ENCODE measurements at regions not wholly inside any gene's neighbourhood (a gene's known extent, or its start where the extent isn't known, plus 50 kb on each side); places are given as distances from the start of the nearest gene placed in this dataset.

DNA sequence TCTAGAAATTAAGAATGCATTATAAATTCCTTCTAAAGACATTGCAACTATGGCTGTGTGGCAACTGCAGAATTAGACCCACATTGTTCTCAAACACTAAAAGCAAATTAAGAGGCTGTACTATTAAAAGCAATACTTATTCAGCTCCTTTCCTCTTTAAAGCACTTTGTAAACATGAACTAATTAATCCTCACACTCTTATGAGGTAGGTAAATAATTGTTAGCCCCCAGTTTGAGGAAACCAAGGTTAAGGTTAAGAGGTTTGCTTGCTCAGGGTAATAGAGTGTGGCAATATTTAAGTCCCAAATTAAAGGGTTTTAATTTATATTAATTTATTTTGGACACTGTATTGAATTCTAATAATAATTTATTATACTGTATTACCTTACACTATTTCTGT, 553.8 kb downstream of the LRRIQ3 start:
- no peaks in the 10 kb centered on the region for H3K9me3 ChIP-seq (ENCODE audit: control insufficient read depth, insufficient read depth, low read length)
- no peak overlapping the region for H3K27ac ChIP-seq (ENCODE audit: low read depth, low read length)
- DNase-seq (ENCODE audit: low read depth, low spot score): no peak
- TF ChIP-seq, protein P1, sequence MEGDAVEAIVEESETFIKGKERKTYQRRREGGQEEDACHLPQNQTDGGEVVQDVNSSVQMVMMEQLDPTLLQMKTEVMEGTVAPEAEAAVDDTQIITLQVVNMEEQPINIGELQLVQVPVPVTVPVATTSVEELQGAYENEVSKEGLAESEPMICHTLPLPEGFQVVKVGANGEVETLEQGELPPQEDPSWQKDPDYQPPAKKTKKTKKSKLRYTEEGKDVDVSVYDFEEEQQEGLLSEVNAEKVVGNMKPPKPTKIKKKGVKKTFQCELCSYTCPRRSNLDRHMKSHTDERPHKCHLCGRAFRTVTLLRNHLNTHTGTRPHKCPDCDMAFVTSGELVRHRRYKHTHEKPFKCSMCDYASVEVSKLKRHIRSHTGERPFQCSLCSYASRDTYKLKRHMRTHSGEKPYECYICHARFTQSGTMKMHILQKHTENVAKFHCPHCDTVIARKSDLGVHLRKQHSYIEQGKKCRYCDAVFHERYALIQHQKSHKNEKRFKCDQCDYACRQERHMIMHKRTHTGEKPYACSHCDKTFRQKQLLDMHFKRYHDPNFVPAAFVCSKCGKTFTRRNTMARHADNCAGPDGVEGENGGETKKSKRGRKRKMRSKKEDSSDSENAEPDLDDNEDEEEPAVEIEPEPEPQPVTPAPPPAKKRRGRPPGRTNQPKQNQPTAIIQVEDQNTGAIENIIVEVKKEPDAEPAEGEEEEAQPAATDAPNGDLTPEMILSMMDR (IDR thresholded peaks at IDR 0.05; ENCODE audit: low read depth, low read length): no peak
- H3K27me3 ChIP-seq (ENCODE audit: control insufficient read depth, insufficient read depth, low read length): no peaks in the 10 kb centered on the region
- no peak overlapping the region for H3K4me3 ChIP-seq (ENCODE audit: low read depth, low read length)
- CTCF ChIA-PET: no interaction called here
- POLR2A ChIA-PET: no interaction called here

DNA sequence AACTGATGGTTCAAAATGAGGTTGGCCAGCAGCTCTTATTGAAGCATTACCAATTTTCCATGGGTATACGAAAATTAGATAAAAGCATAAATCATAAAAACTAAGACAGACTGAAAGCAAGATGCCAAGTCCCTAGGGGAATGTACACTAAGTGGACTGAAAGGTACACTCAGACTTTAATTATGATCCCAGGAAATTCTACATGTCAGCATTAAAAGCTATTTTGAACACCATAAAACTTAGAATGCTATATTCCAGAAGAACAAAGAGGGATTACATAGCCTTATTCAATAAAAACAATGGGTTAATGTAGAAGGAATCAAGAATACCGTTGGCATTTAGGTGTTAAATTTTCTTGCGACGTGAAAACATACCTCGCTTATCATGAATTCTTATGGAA, 558.5 kb downstream of the LRRIQ3 start:
- Histone ChIP-seq H3K27me3 (ENCODE audit: control insufficient read depth, insufficient read depth, low read length) (no peaks in the 10 kb centered on the region), H3K27ac (ENCODE audit: low read depth, low read length) (no peak overlapping the region), H3K9me3 (ENCODE audit: control insufficient read depth, insufficient read depth, low read length) (no peaks in the 10 kb centered on the region), H3K4me3 (ENCODE audit: low read depth, low read length) (no peak overlapping the region)
- ChIA-PET CTCF (no interaction called here), POLR2A (no interaction called here)
- TF ChIP-seq, protein P1 (IDR thresholded peaks at IDR 0.05; ENCODE audit: low read depth, low read length): no peak
- no peak for DNase-seq (ENCODE audit: low read depth, low spot score)

DNA sequence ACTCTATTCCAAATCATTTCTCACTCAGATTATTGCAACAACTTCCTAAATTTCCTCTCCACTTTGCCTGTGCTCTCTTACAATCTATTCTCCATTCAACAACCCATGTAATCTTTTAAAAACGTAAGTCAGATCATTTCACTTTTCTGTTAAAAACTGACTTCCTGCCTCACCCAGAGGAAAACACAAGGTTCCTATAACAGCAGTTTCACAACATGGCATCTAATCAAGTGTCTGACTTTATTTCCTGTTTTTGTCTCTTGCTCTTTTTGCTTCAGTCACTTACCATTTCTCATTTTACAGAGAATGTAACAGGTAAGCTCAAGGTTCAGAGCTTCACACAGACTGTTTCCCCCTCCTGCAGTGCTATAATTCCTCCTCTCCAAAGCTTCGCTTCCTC, 560.7 kb downstream of the LRRIQ3 start:
- no peak overlapping the region for H3K4me3 ChIP-seq (ENCODE audit: low read depth, low read length)
- TF ChIP-seq, protein P1 (IDR thresholded peaks at IDR 0.05; ENCODE audit: low read depth, low read length): no peak
- DNase-seq (ENCODE audit: low read depth, low spot score): no peak
- CTCF ChIA-PET: no interaction called here
- no peak overlapping the region for H3K27ac ChIP-seq (ENCODE audit: low read depth, low read length)
- POLR2A ChIA-PET: no interaction called here
- no peaks in the 10 kb centered on the region for H3K9me3 ChIP-seq (ENCODE audit: control insufficient read depth, insufficient read depth, low read length)
- H3K27me3 ChIP-seq (ENCODE audit: control insufficient read depth, insufficient read depth, low read length): no peaks in the 10 kb centered on the region

DNA sequence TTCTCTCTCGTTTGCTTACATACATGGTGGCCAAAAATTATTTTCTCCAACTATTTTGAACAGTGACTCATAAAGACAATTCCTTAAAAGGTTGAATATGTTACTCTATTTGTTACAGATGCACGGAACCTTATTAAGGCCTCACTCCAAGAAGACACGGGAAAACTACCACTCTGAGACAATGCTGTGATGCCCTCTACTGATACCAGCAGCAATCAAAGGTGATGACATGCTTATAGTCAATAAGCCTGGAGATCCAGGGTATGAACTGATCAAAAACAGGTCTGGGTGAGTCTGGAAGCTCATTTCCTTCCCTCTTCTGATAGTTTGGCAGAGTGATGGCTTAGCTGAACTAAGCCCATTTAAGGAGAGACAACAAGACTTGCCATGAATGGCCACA, 563.0 kb downstream of the LRRIQ3 start:
- Histone ChIP-seq H3K9me3 (ENCODE audit: control insufficient read depth, insufficient read depth, low read length) (no peaks in the 10 kb centered on the region), H3K27me3 (ENCODE audit: control insufficient read depth, insufficient read depth, low read length) (no peaks in the 10 kb centered on the region), H3K4me3 (ENCODE audit: low read depth, low read length) (no peak overlapping the region), H3K27ac (ENCODE audit: low read depth, low read length) (no peak overlapping the region)
- TF ChIP-seq, protein P1 (IDR thresholded peaks at IDR 0.05; ENCODE audit: low read depth, low read length): no peak
- ChIA-PET CTCF (no interaction called here), POLR2A (no interaction called here)
- no peak for DNase-seq (ENCODE audit: low read depth, low spot score)

DNA sequence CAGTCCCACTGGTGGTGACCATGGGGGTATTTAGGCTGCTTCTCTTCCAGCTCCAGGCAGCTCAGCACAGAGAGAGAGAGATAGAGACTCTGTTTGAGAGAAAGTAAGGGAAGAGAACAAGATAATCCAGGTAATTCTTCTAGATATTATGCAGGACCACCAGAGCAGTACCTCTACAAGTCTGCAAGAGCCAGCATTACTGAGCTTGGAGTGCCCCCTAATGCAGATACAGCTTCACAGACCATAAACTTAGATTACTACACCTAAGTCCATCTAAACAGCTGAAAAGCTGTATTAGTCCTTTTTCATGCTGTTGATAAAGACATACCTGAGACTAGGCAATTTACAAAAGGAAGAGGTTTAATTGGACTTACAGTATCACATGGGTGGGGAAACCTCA, 570.3 kb downstream of the LRRIQ3 start:
- TF ChIP-seq, protein P1 (IDR thresholded peaks at IDR 0.05; ENCODE audit: low read depth, low read length): no peak
- peaks cover 13% of the 10 kb centered on the region; the same call in 1 of the 2 replicates for H3K9me3 ChIP-seq (ENCODE audit: control insufficient read depth, insufficient read depth, low read length)
- no peak overlapping the region for H3K27ac ChIP-seq (ENCODE audit: low read depth, low read length)
- DNase-seq (ENCODE audit: low read depth, low spot score): no peak
- no peak overlapping the region for H3K4me3 ChIP-seq (ENCODE audit: low read depth, low read length)
- no peaks in the 10 kb centered on the region for H3K27me3 ChIP-seq (ENCODE audit: control insufficient read depth, insufficient read depth, low read length)
- ChIA-PET POLR2A (no interaction called here), CTCF (no interaction called here)
